Esophagus muscularis mucosa (tissue), 4 donors: ENCODE measurements at regions not wholly inside any gene's neighbourhood (a gene's known extent, or its start where the extent isn't known, plus 50 kb on each side); places are given as distances from the start of the nearest gene placed in this dataset.

Source experiments
- DNase-seq: peaks from one replicate; pipeline ENCODE4 v3.0.0-alpha.2; 2017; ENCODE audit errors: extremely low spot score
- H3K27ac ChIP-seq, 4 donors: fragments of 200-600 bp; sonication (generic); replicated peaks in 1 of 4; 1 replicate in 3 of 4; 2 replicates in 1 of 4; pipeline ENCODE4 v1.5.1; 2016 to 2019; ENCODE audit warnings: mild to moderate bottlenecking in 1 of 4
- H3K27me3 ChIP-seq, 4 donors: fragments of 200-600 bp; sonication (generic); one replicate each; pipeline versions ENCODE4 v1.5.1 to v1.6.0; 2016 to 2019
- H3K36me3 ChIP-seq, 4 donors: fragments of 200-600 bp; sonication (generic); one replicate each; pipeline ENCODE4 v1.5.1; 2016 to 2019
- H3K4me1 ChIP-seq, 4 donors: fragments of 200-600 bp; sonication (generic); one replicate each; pipeline ENCODE4 v1.5.1; 2016 to 2019
- H3K4me3 ChIP-seq, 4 donors: fragments of 200-600 bp; sonication (generic); 1 replicate in 2 of 4; 2 replicates in 2 of 4; pipeline ENCODE4 v1.5.1; 2016 to 2019; ENCODE audit warnings: mild to moderate bottlenecking in 4 of 4, moderate library complexity in 1 of 4
- H3K9me3 ChIP-seq, 4 donors: fragments of 200-600 bp; sonication (generic); 1 replicate in 3 of 4; 2 replicates in 1 of 4; pipeline ENCODE4 v1.5.1; 2016 to 2019
- EP300 ChIP-seq: sonication (generic); formaldehyde crosslinking; IDR thresholded peaks from one replicate; pipeline ENCODE4 v1.6.1; 2017; ENCODE audit warnings: antibody characterized with exemption
- POLR2A ChIP-seq: fragments of 450-650 bp; IDR thresholded peaks from one replicate; pipeline ENCODE4 v1.6.1; 2017; ENCODE audit warnings: antibody characterized with exemption, moderate library complexity, mild to moderate bottlenecking, low read depth
- POLR2AphosphoS5 ChIP-seq, 2 donors: sonication (generic); formaldehyde crosslinking; IDR thresholded peaks; one replicate each; pipeline ENCODE4 v1.6.1; 2017; ENCODE audit warnings: antibody characterized with exemption in 2 of 2
- WGBS: methylation state at CpG from one replicate; pipeline ENCODE4 v1.1.5; 2018; 5-methylcytosine and 5-hydroxymethylcytosine counted together
- intact Hi-C: fragments of 100-400 bp; cut with DNase I; formaldehyde crosslinking; loops from one replicate; pipeline ENCODE4 v1.15.1; 2023
- TF ChIP-seq, protein P1 (sequence below), 3 experiments: fragments of 200-600 bp in 2 of 3; fragments of 450-650 bp in 1 of 3; sonication (generic) in 2 of 3; IDR thresholded peaks; one replicate each; pipeline ENCODE4 v1.5.1; 2017 to 2019; ENCODE audit warnings: antibody characterized with exemption in 3 of 3, mild to moderate bottlenecking in 2 of 3, moderate library complexity in 1 of 3

DNA sequence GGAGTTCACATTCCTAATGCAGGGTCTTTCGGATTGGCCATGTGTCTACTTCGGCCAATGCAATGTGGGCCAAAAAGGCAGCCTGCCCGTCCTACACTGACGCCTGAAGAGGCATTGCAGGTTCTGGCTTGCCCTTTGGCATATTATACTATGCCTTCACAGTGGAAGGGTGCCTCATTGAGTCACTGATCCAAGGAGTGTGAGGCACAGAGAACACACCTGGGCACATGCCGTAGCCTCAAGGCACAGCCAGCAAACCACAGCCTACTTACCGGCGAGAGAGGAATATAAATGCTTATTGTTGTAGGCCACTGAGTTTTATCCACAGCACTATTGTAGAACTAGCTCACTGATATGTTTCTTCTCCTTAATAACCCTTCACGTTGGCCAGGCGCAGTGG is 409.6 kb downstream of the GADD45G start:
- DNase-seq, result no peak

DNA sequence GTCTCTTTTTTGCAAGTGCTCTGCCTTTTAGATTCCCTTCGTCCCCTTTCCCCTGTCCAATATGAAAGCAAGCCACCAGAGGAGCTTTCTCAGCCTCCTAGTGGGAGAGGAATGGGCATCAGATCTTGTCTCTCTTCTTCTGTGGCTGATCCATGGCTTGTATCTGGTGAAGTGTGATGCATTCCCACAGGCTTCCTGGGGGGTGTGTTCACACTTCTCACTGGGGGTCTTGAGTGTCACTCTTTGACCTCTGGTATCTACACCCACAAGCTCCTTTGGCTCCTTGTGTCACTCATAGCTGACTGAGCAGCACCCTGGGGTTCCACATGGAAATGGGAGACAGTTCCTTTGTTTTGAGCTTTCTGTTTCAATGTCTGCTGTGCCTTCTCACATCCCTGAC is 411.5 kb downstream of the GADD45G start:
- DNase-seq, result no peak
- TF ChIP-seq, protein P1, sequence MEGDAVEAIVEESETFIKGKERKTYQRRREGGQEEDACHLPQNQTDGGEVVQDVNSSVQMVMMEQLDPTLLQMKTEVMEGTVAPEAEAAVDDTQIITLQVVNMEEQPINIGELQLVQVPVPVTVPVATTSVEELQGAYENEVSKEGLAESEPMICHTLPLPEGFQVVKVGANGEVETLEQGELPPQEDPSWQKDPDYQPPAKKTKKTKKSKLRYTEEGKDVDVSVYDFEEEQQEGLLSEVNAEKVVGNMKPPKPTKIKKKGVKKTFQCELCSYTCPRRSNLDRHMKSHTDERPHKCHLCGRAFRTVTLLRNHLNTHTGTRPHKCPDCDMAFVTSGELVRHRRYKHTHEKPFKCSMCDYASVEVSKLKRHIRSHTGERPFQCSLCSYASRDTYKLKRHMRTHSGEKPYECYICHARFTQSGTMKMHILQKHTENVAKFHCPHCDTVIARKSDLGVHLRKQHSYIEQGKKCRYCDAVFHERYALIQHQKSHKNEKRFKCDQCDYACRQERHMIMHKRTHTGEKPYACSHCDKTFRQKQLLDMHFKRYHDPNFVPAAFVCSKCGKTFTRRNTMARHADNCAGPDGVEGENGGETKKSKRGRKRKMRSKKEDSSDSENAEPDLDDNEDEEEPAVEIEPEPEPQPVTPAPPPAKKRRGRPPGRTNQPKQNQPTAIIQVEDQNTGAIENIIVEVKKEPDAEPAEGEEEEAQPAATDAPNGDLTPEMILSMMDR (IDR thresholded peaks at IDR 0.05), result no peak
- TF ChIP-seq EP300, result no peak
- no peak for TF ChIP-seq POLR2AphosphoS5 (IDR thresholded peaks at IDR 0.05)
- TF ChIP-seq POLR2A, result no peak
- H3K36me3 ChIP-seq, result no peaks in the 10 kb centered on the region
- WGBS, result 79% methylated on average over 1 of the region's 1 CpG
- H3K9me3 ChIP-seq, result no peaks in the 10 kb centered on the region
- H3K27me3 ChIP-seq, result no peaks in the 10 kb centered on the region
- intact Hi-C loops, result no loop called here
- no peak overlapping the region for H3K4me3 ChIP-seq
- peaks cover 3 to 12% (median 8%) of the 10 kb centered on the region in 4 donors for H3K4me1 ChIP-seq
- H3K27ac ChIP-seq, result no peak overlapping the region

More for the DNA sequence above, 409.6 kb downstream of the GADD45G start:
- no peaks in the 10 kb centered on the region for H3K36me3 ChIP-seq
- intact Hi-C loops, result no loop called here
- no peak overlapping the region for H3K27ac ChIP-seq
- no peaks in the 10 kb centered on the region for H3K4me1 ChIP-seq
- no peaks in the 10 kb centered on the region for H3K9me3 ChIP-seq
- 87% methylated on average over 7 of the region's 9 CpGs for WGBS
- H3K4me3 ChIP-seq, result no peak overlapping the region
- no peak for TF ChIP-seq POLR2A
- TF ChIP-seq, protein P1 (IDR thresholded peaks at IDR 0.05), result no peak
- no peak for TF ChIP-seq EP300
- no peak for TF ChIP-seq POLR2AphosphoS5 (IDR thresholded peaks at IDR 0.05)
- no peaks in the 10 kb centered on the region for H3K27me3 ChIP-seq

- Histone ChIP-seq H3K27me3 (no peaks in the 10 kb centered on the region), H3K4me1 (peaks cover 4 to 18% (median 12%) of the 10 kb centered on the region in 4 donors), H3K36me3 (no peaks in the 10 kb centered on the region), H3K27ac (no peak overlapping the region), H3K4me3 (no peak overlapping the region), H3K9me3 (peaks cover 0 to 8% (median 0%) of the 10 kb centered on the region in 4 donors)
- intact Hi-C loops, result no loop called here
- DNase-seq, result no peak
- TF ChIP-seq POLR2AphosphoS5 (IDR thresholded peaks at IDR 0.05) (no peak), EP300 (no peak), POLR2A (no peak)
- TF ChIP-seq, protein P1 (IDR thresholded peaks at IDR 0.05), result no peak
- 78% methylated on average over 5 of the region's 7 CpGs for WGBS
Measured at GRCh38 chr9:90017679-90018078, 412.9 kb downstream of the GADD45G start.

DNA sequence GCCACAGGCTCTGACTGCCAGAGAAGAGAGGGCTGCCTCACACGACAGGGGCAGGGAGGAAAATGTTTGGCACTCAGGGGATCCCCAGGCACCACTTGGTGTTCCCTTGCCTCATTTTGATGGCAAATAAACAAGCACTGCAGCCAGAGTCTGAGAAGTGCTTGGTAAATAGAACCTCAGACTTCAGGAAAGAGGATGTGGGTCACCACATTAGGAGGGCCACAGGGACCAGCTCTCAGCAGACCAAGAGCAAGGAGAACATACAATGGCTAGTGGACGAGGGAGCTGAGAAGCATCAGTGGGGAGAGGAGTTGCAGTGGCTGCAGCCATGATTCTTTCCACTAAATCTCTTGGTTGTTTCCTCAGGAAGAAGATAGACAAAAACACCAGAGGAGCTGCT is 413.9 kb downstream of the GADD45G start:
- Histone ChIP-seq H3K27ac (no peak overlapping the region), H3K36me3 (no peaks in the 10 kb centered on the region), H3K4me3 (no peak overlapping the region), H3K4me1 (peaks cover 4 to 18% (median 12%) of the 10 kb centered on the region in 4 donors), H3K27me3 (no peaks in the 10 kb centered on the region), H3K9me3 (peaks cover 0 to 8% (median 0%) of the 10 kb centered on the region in 4 donors)
- TF ChIP-seq, protein P1 (IDR thresholded peaks at IDR 0.05), result no peak
- no peak for TF ChIP-seq POLR2A
- no peak for TF ChIP-seq EP300
- TF ChIP-seq POLR2AphosphoS5 (IDR thresholded peaks at IDR 0.05), result no peak
- WGBS, result 69% methylated on average over 2 of the region's 2 CpGs
- intact Hi-C loops, result no loop called here
- no peak for DNase-seq

GRCh38 chr9:90019626-90020025 is 414.8 kb downstream of the GADD45G start:
- H3K9me3 ChIP-seq, result peaks cover 0 to 8% (median 0%) of the 10 kb centered on the region in 4 donors
- no peak for DNase-seq
- intact Hi-C loops, result no loop called here
- no peaks in the 10 kb centered on the region for H3K27me3 ChIP-seq
- WGBS, result 95% methylated on average over 8 of the region's 9 CpGs
- no peaks in the 10 kb centered on the region for H3K36me3 ChIP-seq
- TF ChIP-seq EP300 (no peak), POLR2AphosphoS5 (IDR thresholded peaks at IDR 0.05) (no peak), POLR2A (no peak)
- TF ChIP-seq, protein P1 (IDR thresholded peaks at IDR 0.05), result no peak
- H3K4me1 ChIP-seq, result peaks cover 4 to 18% (median 12%) of the 10 kb centered on the region in 4 donors
- H3K4me3 ChIP-seq, result no peak overlapping the region
- no peak overlapping the region for H3K27ac ChIP-seq
